Ectodermal cell (in vitro differentiated cells): ENCODE measurements at regions not wholly inside any gene's neighbourhood (a gene's known extent, or its start where the extent isn't known, plus 50 kb on each side); places are given as distances from the start of the nearest gene placed in this dataset.
A peak's percentile ranks its signal among the peaks of the same experiment; 100 is the strongest.
"Not testable (repeated sequence)": the region's sequence is repeated elsewhere in the genome, so short reads cannot be mapped to it uniquely, and the experiment has no call there.

Experiments used
- H3K27ac ChIP-seq: 2 replicates; pipeline ENCODE4 v1.7.0; 2013; ENCODE audit warnings: mild to moderate bottlenecking, low read depth, low read length; ENCODE audit not compliant: insufficient read depth, poor library complexity, severe bottlenecking
- H3K27me3 ChIP-seq: 2 replicates; pipeline ENCODE4 v1.7.0; 2013; ENCODE audit warnings: mild to moderate bottlenecking, low read length; ENCODE audit not compliant: insufficient read depth, control insufficient read depth, poor library complexity, severe bottlenecking
- H3K36me3 ChIP-seq: one replicate; pipeline ENCODE4 v1.7.0; 2013; ENCODE audit warnings: low read length; ENCODE audit not compliant: control insufficient read depth, insufficient read depth
- H3K4me1 ChIP-seq: one replicate; pipeline ENCODE4 v1.7.0; 2013; ENCODE audit warnings: low read length; ENCODE audit not compliant: control insufficient read depth, insufficient read depth
- H3K4me3 ChIP-seq: 2 replicates; pipeline ENCODE4 v1.7.0; 2013; ENCODE audit warnings: low read depth, low read length, control low read depth; ENCODE audit not compliant: insufficient read depth
- H3K9me3 ChIP-seq: 2 replicates; pipeline ENCODE4 v1.7.0; 2013; ENCODE audit warnings: mild to moderate bottlenecking, low read length, moderate library complexity; ENCODE audit not compliant: control insufficient read depth
- WGBS, 2 experiments: methylation state at CpG; one replicate each; pipeline ENCODE4 v1.1.7; 2013; ENCODE audit warnings: missing lambda C conversion rate in 2 of 2; 5-methylcytosine and 5-hydroxymethylcytosine counted together

GRCh38 chr5:116864838-116865190, 290.2 kb upstream of the SEMA6A start:
- no peak overlapping the region for H3K27ac ChIP-seq
- no peaks in the 10 kb centered on the region for H3K27me3 ChIP-seq
- no peaks in the 10 kb centered on the region for H3K9me3 ChIP-seq
- no peak overlapping the region for H3K4me3 ChIP-seq
- peaks cover 16% of the 10 kb centered on the region for H3K4me1 ChIP-seq
- no peaks in the 10 kb centered on the region for H3K36me3 ChIP-seq

GRCh38 chr5:116864157-116864837, 289.7 kb upstream of the SEMA6A start:
- peak overlapping the region; percentile 71 for H3K27ac ChIP-seq
- H3K9me3 ChIP-seq: no peaks in the 10 kb centered on the region
- 0% methylated on average over 9 of the region's 9 CpGs for WGBS, 2 experiments
- H3K4me3 ChIP-seq: peak overlapping the region; percentile 3
- peaks cover 16% of the 10 kb centered on the region for H3K4me1 ChIP-seq
- H3K36me3 ChIP-seq: no peaks in the 10 kb centered on the region
- H3K27me3 ChIP-seq: no peaks in the 10 kb centered on the region

- Histone ChIP-seq H3K27ac (no peak overlapping the region), H3K9me3 (no peaks in the 10 kb centered on the region), H3K27me3 (no peaks in the 10 kb centered on the region), H3K4me1 (peaks cover 16% of the 10 kb centered on the region), H3K4me3 (no peak overlapping the region), H3K36me3 (no peaks in the 10 kb centered on the region)
- WGBS, 2 experiments: 79 to 83% methylated on average over 10 of the region's 10 CpGs
Observed at GRCh38 chr5:116862632-116863455, 288.2 kb upstream of the SEMA6A start.

- Histone ChIP-seq H3K27ac (no peak overlapping the region), H3K4me1 (peaks cover 16% of the 10 kb centered on the region), H3K27me3 (no peaks in the 10 kb centered on the region), H3K4me3 (no peak overlapping the region), H3K9me3 (no peaks in the 10 kb centered on the region), H3K36me3 (no peaks in the 10 kb centered on the region)
- WGBS, 2 experiments: 100% methylated on average over 2 of the region's 2 CpGs
Observed at GRCh38 chr5:116861666-116862065, 287.0 kb upstream of the SEMA6A start.

GRCh38 chr5:116861097-116861496, 286.5 kb upstream of the SEMA6A start:
- no peak overlapping the region for H3K4me3 ChIP-seq
- peaks cover 16% of the 10 kb centered on the region for H3K4me1 ChIP-seq
- WGBS, 2 experiments: 94 to 96% methylated on average over 3 of the region's 3 CpGs
- H3K9me3 ChIP-seq: no peaks in the 10 kb centered on the region
- H3K36me3 ChIP-seq: no peaks in the 10 kb centered on the region
- H3K27ac ChIP-seq: no peak overlapping the region
- H3K27me3 ChIP-seq: no peaks in the 10 kb centered on the region

- H3K4me1 ChIP-seq: peaks cover 14% of the 10 kb centered on the region
- WGBS, 2 experiments: 89 to 93% methylated on average over 3 to 4 of the region's 4 CpGs
- no peak overlapping the region for H3K4me3 ChIP-seq
- H3K27ac ChIP-seq: no peak overlapping the region
- no peaks in the 10 kb centered on the region for H3K27me3 ChIP-seq
- no peaks in the 10 kb centered on the region for H3K9me3 ChIP-seq
- H3K36me3 ChIP-seq: no peaks in the 10 kb centered on the region
Observed at GRCh38 chr5:116859666-116860320, 285.2 kb upstream of the SEMA6A start.

GRCh38 chr5:116858705-116859333, 284.2 kb upstream of the SEMA6A start:
- no peak overlapping the region for H3K27ac ChIP-seq
- 89 to 95% methylated on average over 4 of the region's 4 CpGs for WGBS, 2 experiments
- no peaks in the 10 kb centered on the region for H3K9me3 ChIP-seq
- no peaks in the 10 kb centered on the region for H3K36me3 ChIP-seq
- H3K4me3 ChIP-seq: no peak overlapping the region
- peaks cover 5% of the 10 kb centered on the region for H3K4me1 ChIP-seq
- no peaks in the 10 kb centered on the region for H3K27me3 ChIP-seq

- H3K9me3 ChIP-seq, H3K27ac ChIP-seq, H3K4me1 ChIP-seq, H3K36me3 ChIP-seq, H3K4me3 ChIP-seq, H3K27me3 ChIP-seq: not testable (repeated sequence)
- WGBS, 2 experiments: 87 to 90% methylated on average over 4 of the region's 4 CpGs
Observed at GRCh38 chr5:116858020-116858419, 283.4 kb upstream of the SEMA6A start.

- Histone ChIP-seq H3K4me3 (no peak overlapping the region), H3K27ac (no peak overlapping the region), H3K4me1 (no peaks in the 10 kb centered on the region), H3K9me3 (no peaks in the 10 kb centered on the region), H3K36me3 (no peaks in the 10 kb centered on the region), H3K27me3 (no peaks in the 10 kb centered on the region)
- 9 to 29% methylated on average over 1 of the region's 1 CpG for WGBS, 2 experiments
Observed at GRCh38 chr5:116856271-116856670, 281.6 kb upstream of the SEMA6A start.

- Histone ChIP-seq H3K27me3 (no peaks in the 10 kb centered on the region), H3K27ac (no peak overlapping the region), H3K4me1 (no peaks in the 10 kb centered on the region), H3K36me3 (no peaks in the 10 kb centered on the region), H3K9me3 (no peaks in the 10 kb centered on the region), H3K4me3 (no peak overlapping the region)
- WGBS, 2 experiments: 44 to 46% methylated on average over 3 of the region's 3 CpGs
Observed at GRCh38 chr5:116853992-116854391, 279.4 kb upstream of the SEMA6A start.
